Stimulated activated memory B cell treated with anti-CD40 and anti-IgM and Interleukin-4, amounts not matched to agents 10 μg/mL and 1 μg/mL and 100 μg/mL, for 72 hours (primary cell): ENCODE measurements at regions not wholly inside any gene's neighbourhood (a gene's known extent, or its start where the extent isn't known, plus 50 kb on each side); places are given as distances from the start of the nearest gene placed in this dataset.
A peak's percentile ranks its signal among the peaks of the same experiment; 100 is the strongest.

Experiments
- ATAC-seq: fragments of 150-1000 bp; cut with Tn5 transposase; 2 replicates; pipeline ENCODE4 v1.10.0; 2021
- H3K27ac Mint-ChIP-seq: one replicate; pipeline ENCODE4 v1.8.0; 2022; ENCODE audit warnings: mild to moderate bottlenecking, mixed read lengths
- H3K27me3 Mint-ChIP-seq: one replicate; pipeline ENCODE4 v1.8.0; 2022; ENCODE audit warnings: mixed read lengths
- H3K36me3 Mint-ChIP-seq: one replicate; pipeline ENCODE4 v1.8.0; 2022; ENCODE audit warnings: mixed read lengths
- H3K4me1 Mint-ChIP-seq: one replicate; pipeline ENCODE4 v1.8.0; 2022; ENCODE audit warnings: mixed read lengths
- H3K4me3 Mint-ChIP-seq: one replicate; pipeline ENCODE4 v1.8.0; 2022; ENCODE audit warnings: mild to moderate bottlenecking, moderate library complexity, mixed read lengths
- H3K9me3 Mint-ChIP-seq: one replicate; pipeline ENCODE4 v1.8.0; 2022; ENCODE audit warnings: mixed read lengths

DNA sequence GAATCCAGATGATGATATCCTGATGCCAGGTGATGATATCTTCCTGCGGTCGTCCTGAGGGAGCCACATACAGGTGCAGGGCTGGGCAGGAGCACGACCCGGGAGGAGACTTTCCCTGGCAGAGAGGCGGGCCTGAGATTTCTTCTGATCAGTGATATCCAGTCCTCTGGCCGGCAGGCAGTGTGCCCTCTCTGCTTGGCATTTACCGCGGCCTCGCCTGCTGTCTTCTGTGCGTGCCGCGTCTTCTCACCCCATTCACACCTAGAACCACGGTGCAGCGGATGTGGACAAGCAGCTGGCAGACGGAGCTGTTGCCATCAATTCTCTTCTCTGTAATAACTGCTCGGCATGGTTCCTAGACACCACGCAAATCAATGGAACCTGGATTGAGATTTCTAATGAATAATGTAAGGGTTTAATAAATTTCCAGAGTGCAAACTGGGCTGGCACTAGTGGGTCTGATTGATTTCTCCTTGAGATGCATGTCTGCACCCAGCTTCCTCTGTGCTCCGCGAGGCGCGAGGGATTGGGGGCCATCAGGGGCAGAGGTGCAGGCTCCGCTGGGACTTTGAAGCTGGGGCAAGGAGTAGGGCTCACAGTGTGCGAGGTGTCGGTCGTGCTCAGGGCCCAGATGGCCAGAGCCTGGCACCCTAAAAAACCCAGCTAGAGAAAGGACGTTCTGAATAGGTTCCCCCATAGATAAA, 208.9 kb upstream of the HDAC4 start:
- Mint-ChIP-seq H3K4me3 (no peak overlapping the region), H3K36me3 (no peaks in the 10 kb centered on the region), H3K9me3 (no peaks in the 10 kb centered on the region), H3K27me3 (peaks cover 16% of the 10 kb centered on the region), H3K4me1 (no peaks in the 10 kb centered on the region), H3K27ac (no peak overlapping the region)
- ATAC-seq = no peak

DNA sequence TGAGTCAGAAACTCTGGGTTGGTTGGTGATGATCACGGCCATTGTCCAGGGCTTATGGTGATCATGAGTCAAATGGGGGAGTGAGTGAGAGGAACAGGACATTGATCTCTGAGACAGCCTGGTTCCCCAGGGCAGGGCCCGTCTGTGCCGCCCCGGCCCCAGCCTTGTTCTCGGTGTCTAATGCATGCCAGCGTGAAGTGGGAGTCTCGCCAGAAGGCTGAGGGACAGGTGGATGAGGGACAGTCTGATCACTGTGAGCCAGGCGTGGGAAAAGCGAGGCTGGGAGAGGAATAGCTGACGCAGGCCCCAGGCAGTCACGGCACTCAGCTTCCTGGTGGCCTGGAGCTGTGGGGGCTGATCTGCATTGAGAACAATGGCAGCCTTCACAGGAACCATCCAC, 208.3 kb upstream of the HDAC4 start:
- Mint-ChIP-seq H3K4me3 (no peak overlapping the region), H3K4me1 (no peaks in the 10 kb centered on the region), H3K36me3 (no peaks in the 10 kb centered on the region), H3K27me3 (peaks cover 16% of the 10 kb centered on the region), H3K27ac (no peak overlapping the region), H3K9me3 (no peaks in the 10 kb centered on the region)
- peak; percentile 4 for ATAC-seq

DNA sequence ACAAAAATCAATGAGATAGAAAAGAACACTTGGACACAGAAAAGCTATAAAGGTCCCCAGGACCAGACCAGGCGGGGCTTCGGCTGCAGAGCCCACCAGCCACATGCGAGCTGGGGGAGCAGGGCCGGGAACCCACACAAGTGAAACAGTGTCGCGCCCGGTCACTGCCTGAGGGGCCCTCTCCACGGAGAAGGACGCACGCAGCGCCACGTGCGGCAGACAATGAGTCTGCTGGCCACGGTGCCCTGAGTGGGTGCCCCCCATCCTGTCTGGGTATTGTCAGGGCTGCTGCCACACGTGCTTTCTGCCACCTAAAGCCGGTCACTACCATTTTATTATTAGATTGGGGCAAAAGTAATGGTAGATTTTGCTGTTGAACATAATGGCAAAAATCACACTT, 207.9 kb upstream of the HDAC4 start:
- ATAC-seq = no peak
- no peaks in the 10 kb centered on the region for H3K36me3 Mint-ChIP-seq
- no peaks in the 10 kb centered on the region for H3K4me1 Mint-ChIP-seq
- H3K27ac Mint-ChIP-seq = no peak overlapping the region
- H3K9me3 Mint-ChIP-seq = no peaks in the 10 kb centered on the region
- H3K4me3 Mint-ChIP-seq = no peak overlapping the region
- peaks cover 16% of the 10 kb centered on the region for H3K27me3 Mint-ChIP-seq

DNA sequence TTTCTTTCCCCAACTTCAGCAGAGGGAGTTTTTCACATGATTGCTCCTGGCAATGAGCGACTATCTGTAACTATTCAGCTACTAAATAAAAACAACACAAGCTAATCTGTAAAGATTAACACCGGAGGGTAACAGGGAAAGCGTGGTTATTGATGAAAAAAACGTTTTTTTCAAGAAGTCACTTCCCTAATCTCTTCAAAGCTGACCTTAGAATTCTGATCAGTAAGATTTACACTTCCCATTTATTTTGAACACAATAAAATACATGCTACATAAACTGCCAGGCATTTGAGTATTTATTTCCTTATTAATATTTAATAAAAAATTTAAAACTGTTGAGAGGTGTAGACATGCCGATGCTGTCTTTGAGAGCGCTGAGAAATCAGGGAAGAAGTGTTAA, 207.4 kb upstream of the HDAC4 start:
- Mint-ChIP-seq H3K4me1 (no peaks in the 10 kb centered on the region), H3K36me3 (no peaks in the 10 kb centered on the region), H3K9me3 (no peaks in the 10 kb centered on the region), H3K4me3 (no peak overlapping the region), H3K27ac (no peak overlapping the region), H3K27me3 (peaks cover 16% of the 10 kb centered on the region)
- ATAC-seq = no peak

DNA sequence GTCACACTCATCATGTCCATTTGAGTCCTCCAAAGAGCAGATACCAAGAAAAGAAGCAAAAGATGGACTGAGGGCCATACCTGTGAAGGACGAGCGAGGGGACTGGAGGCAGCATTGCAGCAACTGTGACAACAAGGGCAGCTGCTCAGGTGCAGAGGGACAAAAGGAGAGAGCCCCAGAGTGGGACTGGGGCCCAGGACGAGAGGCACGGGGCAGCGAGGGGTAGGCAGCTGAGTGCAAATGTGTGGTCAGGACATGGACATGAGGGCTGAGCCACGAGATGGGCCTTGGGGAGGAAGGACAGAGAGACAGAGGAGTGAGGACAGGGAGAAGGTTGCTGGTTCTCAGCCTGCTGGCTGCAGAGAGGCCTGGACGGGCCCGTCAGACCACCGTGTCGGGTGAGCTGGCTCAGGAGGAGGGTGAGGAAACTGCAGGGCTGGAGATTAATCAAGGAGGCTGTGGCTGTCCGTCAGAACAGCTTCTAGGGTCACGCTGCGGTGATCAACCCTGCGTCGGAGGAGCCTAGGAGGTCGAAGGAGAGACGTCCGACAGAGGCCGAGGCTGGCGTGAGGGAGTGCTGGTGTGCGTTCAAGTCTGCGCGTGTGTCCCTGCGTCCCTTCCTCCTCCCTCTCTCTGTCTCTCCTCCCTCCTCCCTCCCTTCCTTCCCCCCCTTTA, 206.8 kb upstream of the HDAC4 start:
- Mint-ChIP-seq H3K36me3 (no peaks in the 10 kb centered on the region), H3K9me3 (no peaks in the 10 kb centered on the region), H3K27ac (no peak overlapping the region), H3K27me3 (peaks cover 22% of the 10 kb centered on the region), H3K4me1 (no peaks in the 10 kb centered on the region), H3K4me3 (no peak overlapping the region)
- no peak for ATAC-seq

DNA sequence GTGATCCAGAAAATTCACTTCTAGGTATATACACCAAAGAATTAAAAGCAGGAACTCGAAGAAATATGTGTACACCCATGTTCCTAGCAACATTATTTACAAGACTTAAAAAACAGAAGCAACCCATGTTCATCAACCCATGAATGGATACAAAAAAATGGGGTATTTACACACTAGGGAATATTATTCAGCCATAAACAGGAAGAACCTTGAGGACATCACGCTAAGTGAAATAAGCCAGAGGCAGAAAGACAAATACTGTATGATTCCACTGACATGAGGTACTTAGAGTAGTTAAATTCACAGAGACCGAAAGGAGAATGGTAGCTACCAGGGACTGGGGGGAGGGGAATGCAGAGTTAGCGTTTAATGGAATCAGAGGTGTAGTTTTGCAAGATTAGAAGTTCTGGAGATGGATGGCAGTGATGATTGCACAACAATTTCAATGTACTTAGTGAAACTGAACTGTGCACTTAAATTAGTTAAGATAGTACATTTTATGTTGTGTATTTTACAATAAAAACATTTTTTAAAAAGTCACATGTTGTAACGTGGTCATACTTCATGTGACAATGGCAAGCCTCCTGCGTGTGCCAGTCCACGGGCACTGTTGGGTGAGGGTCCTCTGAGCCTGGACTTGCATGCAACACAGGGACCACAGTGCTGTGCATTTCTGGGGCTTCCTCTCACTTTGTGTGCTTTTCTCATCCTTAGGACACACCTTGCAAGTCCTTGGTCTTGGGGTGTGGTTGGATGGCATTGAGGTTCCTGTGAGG, 206.1 kb upstream of the HDAC4 start:
- Mint-ChIP-seq H3K27me3 (peaks cover 29% of the 10 kb centered on the region), H3K9me3 (no peaks in the 10 kb centered on the region), H3K36me3 (no peaks in the 10 kb centered on the region), H3K4me1 (no peaks in the 10 kb centered on the region), H3K4me3 (no peak overlapping the region), H3K27ac (no peak overlapping the region)
- ATAC-seq = no peak

DNA sequence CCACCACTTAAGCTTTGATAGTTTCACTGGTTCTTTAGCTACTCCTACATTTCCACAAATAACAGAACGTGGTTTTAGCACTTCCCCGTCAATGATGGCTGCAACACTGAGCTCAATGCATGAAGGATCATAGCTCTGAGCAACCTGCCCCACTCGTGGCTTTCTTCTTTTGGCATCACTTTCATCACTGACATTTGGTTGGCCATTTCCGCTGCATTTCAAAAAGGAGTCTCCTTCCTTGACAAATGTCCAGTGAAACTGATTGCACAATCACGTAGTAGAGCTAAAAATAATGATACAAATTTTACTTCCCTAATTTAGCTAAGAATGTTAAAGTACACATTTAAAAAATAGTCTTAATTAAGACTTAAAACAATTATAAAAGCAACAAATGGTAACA, 205.2 kb upstream of the HDAC4 start:
- ATAC-seq = no peak
- H3K36me3 Mint-ChIP-seq = no peaks in the 10 kb centered on the region
- peaks cover 39% of the 10 kb centered on the region for H3K27me3 Mint-ChIP-seq
- no peaks in the 10 kb centered on the region for H3K9me3 Mint-ChIP-seq
- H3K27ac Mint-ChIP-seq = no peak overlapping the region
- no peak overlapping the region for H3K4me3 Mint-ChIP-seq
- H3K4me1 Mint-ChIP-seq = no peaks in the 10 kb centered on the region

DNA sequence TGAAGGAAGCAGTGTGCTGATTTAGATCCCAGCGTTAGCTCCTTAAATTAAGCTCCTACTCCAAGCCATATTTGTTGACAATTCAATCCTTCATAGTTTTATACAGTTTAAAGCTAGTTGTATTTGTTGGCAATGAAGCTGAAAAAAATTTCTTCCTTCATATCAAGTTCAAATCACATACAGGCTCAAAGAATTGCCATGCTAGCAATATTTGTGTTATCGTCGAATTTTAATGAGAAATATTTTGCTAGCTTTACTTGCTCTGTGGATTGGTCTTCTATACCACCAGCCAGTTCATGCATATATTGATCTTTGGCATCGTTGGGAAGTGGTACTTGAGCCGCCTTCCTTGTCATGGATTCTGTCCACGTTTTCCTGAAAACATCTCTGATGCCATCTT, 204.6 kb upstream of the HDAC4 start:
- Mint-ChIP-seq H3K4me3 (no peak overlapping the region), H3K27me3 (peaks cover 42% of the 10 kb centered on the region), H3K27ac (no peak overlapping the region), H3K9me3 (no peaks in the 10 kb centered on the region), H3K4me1 (no peaks in the 10 kb centered on the region), H3K36me3 (no peaks in the 10 kb centered on the region)
- ATAC-seq = no peak

DNA sequence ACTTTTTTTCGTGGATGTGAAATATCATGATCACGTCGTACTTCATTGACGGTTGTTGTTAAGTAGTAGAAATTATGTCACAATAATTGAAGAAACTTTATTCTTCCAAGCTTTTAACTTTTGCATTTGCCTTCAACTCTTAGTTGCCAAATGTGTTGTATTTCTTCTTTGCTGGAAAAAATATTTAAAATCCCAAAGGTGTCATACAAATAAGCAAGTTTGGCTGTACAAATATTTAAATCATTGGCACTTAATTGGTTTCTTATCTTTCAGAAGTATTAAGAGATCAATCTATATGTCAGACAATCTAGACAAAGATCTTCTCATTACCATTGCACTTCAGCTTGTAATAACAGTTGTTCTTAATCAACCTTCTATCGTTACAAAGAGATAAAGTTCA, 204.0 kb upstream of the HDAC4 start:
- H3K27ac Mint-ChIP-seq = no peak overlapping the region
- no peaks in the 10 kb centered on the region for H3K9me3 Mint-ChIP-seq
- no peak for ATAC-seq
- H3K27me3 Mint-ChIP-seq = peaks cover 42% of the 10 kb centered on the region
- H3K4me3 Mint-ChIP-seq = no peak overlapping the region
- no peaks in the 10 kb centered on the region for H3K4me1 Mint-ChIP-seq
- no peaks in the 10 kb centered on the region for H3K36me3 Mint-ChIP-seq

DNA sequence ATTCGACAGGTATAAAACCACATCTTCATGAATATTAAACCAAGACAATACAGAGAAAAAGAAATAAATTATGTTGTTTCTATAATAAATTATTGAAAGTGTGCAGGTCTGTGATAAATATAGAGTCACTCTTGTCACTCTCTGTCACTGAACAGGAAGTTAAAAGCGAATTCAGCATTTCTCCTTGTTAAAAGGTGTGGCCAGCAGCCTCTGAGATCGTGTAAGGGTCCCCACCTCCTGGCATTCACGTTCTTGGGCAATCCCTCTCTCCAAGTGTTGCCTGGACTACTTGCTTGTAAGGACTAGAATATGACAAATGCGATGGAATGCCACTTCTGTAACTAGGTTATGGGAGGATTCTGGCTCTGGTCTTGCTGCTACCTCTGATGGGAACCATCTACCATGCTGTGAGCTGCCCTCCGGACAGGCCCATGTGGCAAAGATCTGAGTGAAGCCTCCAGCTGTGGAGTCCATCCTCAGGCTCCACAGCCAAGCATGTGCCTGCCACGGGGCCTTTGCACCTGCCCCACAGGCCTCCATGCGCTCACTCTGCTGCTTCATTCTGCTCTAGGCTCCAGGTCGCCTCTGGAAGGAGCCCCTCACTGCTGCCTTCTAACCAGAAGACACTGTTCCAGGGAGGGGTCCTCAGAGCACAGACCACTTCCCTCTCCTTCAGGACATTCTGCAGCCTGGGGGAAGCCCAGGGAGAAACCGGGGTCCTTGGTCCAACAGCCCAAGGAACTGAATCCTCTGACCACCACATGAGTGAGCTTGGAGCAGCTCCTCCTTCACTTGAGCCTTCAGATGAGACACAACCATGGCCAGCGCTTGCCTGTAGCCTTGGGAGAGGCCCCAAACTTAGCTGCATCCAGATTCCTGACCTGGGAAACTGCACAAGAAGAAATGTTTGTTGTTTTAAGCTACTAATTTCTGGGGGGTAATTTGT, 202.9 kb upstream of the HDAC4 start:
- H3K36me3 Mint-ChIP-seq = no peaks in the 10 kb centered on the region
- no peaks in the 10 kb centered on the region for H3K4me1 Mint-ChIP-seq
- ATAC-seq = no peak
- H3K27ac Mint-ChIP-seq = no peak overlapping the region
- no peak overlapping the region for H3K4me3 Mint-ChIP-seq
- peaks cover 42% of the 10 kb centered on the region for H3K27me3 Mint-ChIP-seq
- no peaks in the 10 kb centered on the region for H3K9me3 Mint-ChIP-seq

DNA sequence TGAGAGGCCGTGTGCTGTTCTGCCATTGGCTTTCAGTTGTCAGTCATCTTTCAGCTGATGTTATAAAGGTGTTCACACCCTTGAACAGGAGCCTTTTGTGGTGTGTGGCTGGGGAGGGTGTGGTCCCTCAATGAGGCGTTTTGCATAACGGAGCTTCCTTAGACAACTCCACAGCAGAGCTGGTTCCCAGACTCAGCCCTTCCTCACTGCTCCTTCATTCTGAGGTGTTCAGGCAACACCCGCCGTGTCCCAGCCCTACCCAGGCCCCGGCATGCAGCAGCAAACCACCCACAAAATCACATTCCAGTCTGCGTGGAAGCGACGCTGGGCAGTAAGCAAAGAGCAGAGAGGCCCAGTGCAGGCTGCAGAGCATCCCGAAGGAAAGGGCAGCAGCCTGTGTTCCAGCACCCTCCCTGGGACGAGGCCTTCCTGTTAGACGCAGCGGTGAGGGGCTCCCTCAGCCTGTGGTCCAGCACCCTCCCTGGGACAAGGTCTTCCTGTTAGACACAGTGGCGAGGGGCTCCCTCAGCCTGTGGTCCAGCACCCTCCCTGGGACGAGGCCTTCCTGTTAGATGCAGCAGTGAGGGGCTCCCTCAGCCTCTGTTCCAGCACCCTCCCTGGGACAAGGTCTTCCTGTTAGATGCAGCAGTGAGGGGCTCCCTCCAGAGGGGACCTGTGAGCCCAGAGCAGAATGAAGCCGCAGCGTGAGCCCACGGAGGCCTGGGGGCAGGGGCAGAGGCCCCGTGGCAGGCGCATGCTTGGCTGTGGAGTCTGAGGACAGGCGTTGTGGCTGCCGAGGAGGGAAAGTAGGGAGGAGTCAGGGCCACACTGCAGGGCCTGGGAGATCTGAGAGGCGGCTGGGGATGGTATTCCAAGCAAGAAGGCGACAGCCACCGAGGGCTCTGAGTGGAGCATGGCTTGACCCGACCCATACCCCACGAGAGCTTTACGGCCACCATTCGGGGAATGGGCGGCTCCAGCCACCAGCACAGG, 201.8 kb upstream of the HDAC4 start:
- no peaks in the 10 kb centered on the region for H3K4me1 Mint-ChIP-seq
- H3K4me3 Mint-ChIP-seq = no peak overlapping the region
- no peak overlapping the region for H3K27ac Mint-ChIP-seq

DNA sequence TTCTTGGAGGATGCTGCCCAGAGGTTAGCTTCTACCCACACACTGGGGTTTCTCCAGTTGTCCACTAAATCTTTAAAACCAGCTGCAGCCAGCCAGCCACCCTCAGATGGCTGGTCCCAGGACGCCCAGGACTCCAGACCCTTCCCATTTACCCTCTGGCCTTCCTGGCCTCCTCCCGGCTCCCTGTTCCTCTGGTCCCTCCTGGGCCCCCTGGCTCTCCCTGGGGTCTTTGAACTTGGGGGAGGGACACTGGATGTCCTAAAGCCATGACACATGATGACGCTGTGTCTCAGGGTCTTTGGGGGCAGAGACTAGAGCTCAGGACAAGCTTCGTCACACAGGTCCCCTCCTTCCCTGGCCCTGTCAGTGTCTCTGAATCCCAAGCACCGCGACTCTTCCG, 201.1 kb upstream of the HDAC4 start:
- no peak for ATAC-seq
- Mint-ChIP-seq H3K27me3 (peaks cover 26% of the 10 kb centered on the region), H3K36me3 (no peaks in the 10 kb centered on the region), H3K4me1 (no peaks in the 10 kb centered on the region), H3K27ac (no peak overlapping the region), H3K4me3 (no peak overlapping the region), H3K9me3 (no peaks in the 10 kb centered on the region)

More for the DNA sequence above, 201.8 kb upstream of the HDAC4 start:
- no peaks in the 10 kb centered on the region for H3K36me3 Mint-ChIP-seq
- H3K27me3 Mint-ChIP-seq = peaks cover 32% of the 10 kb centered on the region
- no peak for ATAC-seq
- H3K9me3 Mint-ChIP-seq = no peaks in the 10 kb centered on the region

DNA sequence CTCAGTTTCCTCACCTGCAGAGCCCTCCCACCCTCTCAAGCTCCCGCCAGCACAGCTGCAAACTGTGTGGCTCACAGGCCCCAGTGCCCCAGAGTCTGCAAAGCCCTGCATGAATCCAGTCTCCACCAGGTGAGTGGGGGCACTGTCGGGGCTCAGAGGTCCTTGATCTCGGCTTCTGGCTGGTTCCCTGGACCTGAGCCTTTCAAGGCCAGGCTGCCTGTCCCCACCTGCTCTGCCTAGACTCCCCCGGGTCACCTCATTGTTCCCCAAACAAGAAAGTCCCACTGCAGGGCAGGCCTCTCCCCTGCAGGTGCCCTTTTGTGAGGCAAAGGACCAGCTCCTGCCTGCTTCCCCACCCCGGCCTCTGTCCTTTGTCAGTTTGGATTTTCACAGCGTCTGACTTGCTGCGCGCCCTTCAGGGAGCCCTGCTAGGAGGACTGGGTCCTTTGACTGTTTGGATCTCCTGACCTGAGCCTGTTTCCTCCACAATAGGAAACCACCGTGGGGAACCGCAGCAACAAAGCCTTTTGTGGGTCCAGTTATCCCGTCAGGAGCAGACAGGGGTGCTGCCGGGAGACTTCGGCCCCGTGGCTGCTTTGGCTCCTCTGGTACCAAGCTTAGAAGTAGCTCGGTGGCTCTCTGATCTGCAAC, 200.5 kb upstream of the HDAC4 start:
- H3K27me3 Mint-ChIP-seq = peaks cover 26% of the 10 kb centered on the region
- no peak overlapping the region for H3K27ac Mint-ChIP-seq
- H3K9me3 Mint-ChIP-seq = no peaks in the 10 kb centered on the region
- no peak overlapping the region for H3K4me3 Mint-ChIP-seq
- H3K4me1 Mint-ChIP-seq = no peaks in the 10 kb centered on the region
- ATAC-seq = no peak
- no peaks in the 10 kb centered on the region for H3K36me3 Mint-ChIP-seq

DNA sequence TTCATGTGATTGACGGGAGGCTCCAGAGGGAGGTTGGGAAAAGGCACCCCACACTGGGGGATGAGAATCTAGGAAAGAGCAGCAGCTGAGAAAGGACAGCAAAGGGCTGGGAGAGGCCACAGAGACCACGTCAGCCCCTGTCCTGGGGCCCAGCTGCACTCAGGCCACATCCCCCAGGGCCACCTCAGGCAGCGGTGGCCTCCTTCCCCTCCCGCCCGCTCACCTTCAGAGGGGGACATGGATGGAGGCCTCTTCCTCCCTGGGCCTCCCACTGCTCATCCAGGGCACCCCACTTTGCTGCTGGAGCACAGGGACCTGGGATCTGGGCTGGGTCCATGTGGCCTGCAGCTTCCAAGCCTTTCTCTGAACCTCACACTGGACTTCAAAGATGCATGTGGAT, 199.8 kb upstream of the HDAC4 start:
- Mint-ChIP-seq H3K27ac (no peak overlapping the region), H3K36me3 (no peaks in the 10 kb centered on the region), H3K4me1 (no peaks in the 10 kb centered on the region), H3K4me3 (no peak overlapping the region), H3K27me3 (peaks cover 26% of the 10 kb centered on the region), H3K9me3 (no peaks in the 10 kb centered on the region)
- ATAC-seq = no peak
